Fibroblast of lung (primary cell): ENCODE measurements at regions not wholly inside any gene's neighbourhood (a gene's known extent, or its start where the extent isn't known, plus 50 kb on each side); places are given as distances from the start of the nearest gene placed in this dataset.

Experiments
- CTCF ChIP-seq, 2 donors: IDR thresholded peaks in 1 of 2; conservative IDR thresholded peaks in 1 of 2; 1 replicate in 1 of 2; 2 replicates in 1 of 2; pipeline ENCODE4 v1.5.1; 2011 to 2012; ENCODE audit warnings: low read length in 2 of 2, control low read depth in 1 of 2, inconsistent platforms in 1 of 2, low read depth in 1 of 2, mild to moderate bottlenecking in 1 of 2
- EZH2 ChIP-seq: IDR thresholded peaks from 2 replicates; pipeline ENCODE4 v1.5.1; 2012; ENCODE audit warnings: low read length, control low read depth, mild to moderate bottlenecking; ENCODE audit errors: missing control alignments

GRCh38 chr4:170687751-170688150, 598.0 kb upstream of the AADAT start:
- TF ChIP-seq CTCF (conservative IDR thresholded peaks at IDR 0.05 in 1 of 2, IDR thresholded peaks at IDR 0.05 in 1 of 2; ENCODE audit: low read depth in 1 of 2, low read length in 2 of 2) (no peak), EZH2 (no peak)
